Chondrocyte (in vitro differentiated cells): ENCODE measurements at regions not wholly inside any gene's neighbourhood (a gene's known extent, or its start where the extent isn't known, plus 50 kb on each side); places are given as distances from the start of the nearest gene placed in this dataset.

ENCODE experiments used
- DNase-seq: peaks from one replicate; pipeline ENCODE4 v3.0.0; 2021; ENCODE audit warnings: mixed read lengths, low spot score
- H3K27ac Mint-ChIP-seq: one replicate; pipeline ENCODE4 v1.8.0; 2021; ENCODE audit warnings: mild to moderate bottlenecking, moderate library complexity, mixed read lengths; ENCODE audit not compliant: unreplicated experiment
- H3K27me3 Mint-ChIP-seq: 2 replicates; pipeline ENCODE4 v1.8.0; 2021; ENCODE audit warnings: low read depth, mixed read lengths
- H3K36me3 Mint-ChIP-seq: 2 replicates; pipeline ENCODE4 v1.8.0; 2021; ENCODE audit warnings: low read depth, mixed read lengths
- H3K4me1 Mint-ChIP-seq: 2 replicates; pipeline ENCODE4 v1.8.0; 2021; ENCODE audit warnings: low read depth, mild to moderate bottlenecking, mixed read lengths
- H3K4me3 Mint-ChIP-seq: one replicate; pipeline ENCODE4 v1.8.0; 2021; ENCODE audit warnings: mild to moderate bottlenecking, moderate library complexity, mixed read lengths; ENCODE audit not compliant: unreplicated experiment
- H3K9me3 Mint-ChIP-seq: 2 replicates; pipeline ENCODE4 v1.8.0; 2021; ENCODE audit warnings: low read depth, mixed read lengths
- CTCF ChIP-seq: fragments of 200-600 bp; sonication (generic); IDR thresholded peaks from 2 replicates; pipeline ENCODE4 v1.5.0; 2021; ENCODE audit warnings: antibody characterized with exemption, mild to moderate bottlenecking, moderate library complexity

GRCh38 chrX:21171181-21171580, 203.0 kb upstream of the CNKSR2 start:
- Mint-ChIP-seq H3K4me3 (no peak overlapping the region), H3K36me3 (no peaks in the 10 kb centered on the region), H3K27ac (no peak overlapping the region), H3K27me3 (peaks cover 2% of the 10 kb centered on the region), H3K4me1 (peaks cover 17% of the 10 kb centered on the region), H3K9me3 (no peaks in the 10 kb centered on the region)
- no peak for TF ChIP-seq CTCF
- DNase-seq, result no peak

- no peak overlapping the region for H3K4me3 Mint-ChIP-seq
- H3K4me1 Mint-ChIP-seq, result peaks cover 4% of the 10 kb centered on the region
- no peak for TF ChIP-seq CTCF
- peaks cover 2% of the 10 kb centered on the region for H3K27me3 Mint-ChIP-seq
- no peak overlapping the region for H3K27ac Mint-ChIP-seq
- no peaks in the 10 kb centered on the region for H3K36me3 Mint-ChIP-seq
- DNase-seq, result no peak
- no peaks in the 10 kb centered on the region for H3K9me3 Mint-ChIP-seq
These were observed 199.8 kb upstream of the CNKSR2 start for GRCh38 chrX:21174439-21174838.

GRCh38 chrX:21176921-21177571, 197.2 kb upstream of the CNKSR2 start:
- Mint-ChIP-seq H3K27ac (no peak overlapping the region), H3K4me3 (no peak overlapping the region), H3K9me3 (no peaks in the 10 kb centered on the region), H3K4me1 (peaks cover 13% of the 10 kb centered on the region), H3K36me3 (no peaks in the 10 kb centered on the region), H3K27me3 (peaks cover 2% of the 10 kb centered on the region)
- no peak for TF ChIP-seq CTCF
- DNase-seq, result no peak

GRCh38 chrX:21181232-21181853, 192.9 kb upstream of the CNKSR2 start:
- no peak for DNase-seq
- Mint-ChIP-seq H3K27ac (no peak overlapping the region), H3K36me3 (no peaks in the 10 kb centered on the region), H3K9me3 (peaks cover 6% of the 10 kb centered on the region), H3K27me3 (peaks cover 2% of the 10 kb centered on the region), H3K4me1 (peaks cover 13% of the 10 kb centered on the region), H3K4me3 (no peak overlapping the region)
- TF ChIP-seq CTCF, result no peak

GRCh38 chrX:21193196-21193595, 181.0 kb upstream of the CNKSR2 start:
- no peak overlapping the region for H3K4me3 Mint-ChIP-seq
- no peak for DNase-seq
- no peak overlapping the region for H3K27ac Mint-ChIP-seq
- H3K36me3 Mint-ChIP-seq, result no peaks in the 10 kb centered on the region
- peaks cover 20% of the 10 kb centered on the region for H3K9me3 Mint-ChIP-seq
- no peak for TF ChIP-seq CTCF
- peaks cover 1% of the 10 kb centered on the region for H3K27me3 Mint-ChIP-seq
- no peaks in the 10 kb centered on the region for H3K4me1 Mint-ChIP-seq
